ENCODE measurements at regions not wholly inside any gene's neighbourhood (a gene's known extent, or its start where the extent isn't known, plus 50 kb on each side); places are given as distances from the start of the nearest gene placed in this dataset.

DNA sequence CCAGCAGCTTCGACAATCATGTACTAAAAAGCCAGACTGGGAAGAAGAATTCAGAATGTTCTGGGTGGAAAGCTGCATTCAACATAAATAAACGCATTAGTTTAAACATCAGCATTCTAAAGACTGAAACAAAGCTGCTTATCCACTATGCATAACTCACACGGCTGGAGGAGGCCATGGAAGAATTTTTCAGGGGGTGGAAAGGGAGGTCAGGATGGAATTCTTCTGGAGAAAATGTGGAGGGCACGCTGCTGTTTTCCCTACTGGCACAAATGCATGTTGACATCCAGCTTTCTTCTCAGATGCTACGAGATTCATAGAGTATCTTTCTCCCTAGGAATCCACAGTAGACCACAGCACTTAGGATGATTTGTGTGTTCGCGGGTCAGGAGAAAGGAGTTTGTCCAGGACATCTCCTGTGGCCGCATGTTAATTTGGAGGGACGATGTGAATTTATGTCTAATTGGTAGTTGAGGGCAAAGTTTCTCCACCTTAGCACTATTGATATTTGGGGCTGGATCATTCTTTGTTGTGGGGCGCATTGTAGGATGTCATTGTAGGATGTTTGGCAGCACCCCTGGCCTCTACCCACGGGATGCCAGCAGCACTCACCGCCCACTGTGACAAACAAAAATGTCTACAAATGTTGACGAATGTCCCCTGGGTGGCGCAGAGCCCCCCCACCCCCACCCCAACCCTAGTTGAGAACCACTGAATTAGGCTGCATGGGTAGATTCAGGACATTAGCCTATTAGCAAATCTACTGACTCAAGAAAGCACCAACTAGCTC, 86.5 kb upstream of the KAZN start:
- no peak for DNase-seq

DNA sequence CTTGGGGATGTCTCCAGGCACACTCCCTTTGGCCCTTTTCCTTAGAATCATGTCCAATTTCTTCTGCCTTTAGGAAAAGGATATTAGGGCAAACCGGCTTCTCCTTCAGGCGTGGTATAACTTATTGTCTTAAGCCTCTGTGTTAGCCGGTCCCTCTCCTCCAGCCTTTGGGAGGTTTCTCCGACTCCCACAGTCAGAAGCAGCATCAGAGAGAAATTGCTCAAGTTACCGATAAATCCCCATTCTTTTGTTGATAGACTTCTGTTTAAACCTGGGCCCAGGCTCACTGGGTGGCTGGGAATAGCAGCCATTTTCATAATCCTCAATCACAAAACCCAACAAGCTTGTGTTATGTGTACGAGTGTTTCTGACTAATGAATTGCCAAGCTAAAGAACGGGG, 85.4 kb upstream of the KAZN start:
- no peak for DNase-seq

GRCh38 chr1:14514739-14515138, 83.7 kb upstream of the KAZN start:
- DNase-seq, result no peak

DNA sequence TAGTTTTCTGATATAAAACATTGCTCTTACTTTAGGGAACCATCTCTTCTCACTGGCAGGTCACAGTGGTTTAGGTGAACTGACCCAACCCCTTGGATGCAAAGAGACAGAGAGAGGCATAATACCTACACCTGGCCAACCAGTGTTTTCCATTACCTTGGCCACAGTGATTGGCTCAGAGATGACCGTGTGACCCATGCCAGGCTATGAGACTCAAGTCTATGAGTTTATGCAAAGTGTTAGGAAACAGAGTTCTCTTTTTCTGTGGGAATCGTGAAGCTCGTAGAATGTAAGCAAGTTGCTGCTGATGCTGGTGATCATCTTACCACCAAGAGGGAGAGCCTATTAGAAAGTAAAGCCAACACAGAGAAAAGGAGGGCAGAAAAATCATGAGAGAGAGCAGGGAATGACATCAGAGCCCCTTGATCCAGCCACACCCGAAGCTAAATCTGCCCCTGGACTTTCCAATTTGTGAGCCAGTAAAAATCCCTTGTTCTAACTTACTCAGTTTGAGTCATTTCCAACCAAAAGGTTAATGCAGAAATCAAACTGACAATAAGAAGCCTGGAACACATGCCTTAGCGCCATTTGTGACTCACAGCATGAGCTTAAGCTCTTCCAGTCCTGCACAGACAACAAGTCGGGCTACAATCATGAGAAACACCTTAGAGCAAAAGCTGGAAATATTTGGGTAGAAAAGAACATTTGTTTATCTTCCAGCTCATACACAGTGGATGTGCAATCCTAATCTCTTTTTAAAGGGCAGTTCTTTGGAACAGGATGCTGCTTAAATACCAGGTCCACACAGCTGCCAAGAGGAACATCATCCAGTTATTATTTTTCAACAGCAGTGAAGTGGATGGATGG, 81.3 kb upstream of the KAZN start:
- no peak for DNase-seq

GRCh38 chr1:14517841-14518180, 80.7 kb upstream of the KAZN start:
- no peak for DNase-seq

- no peak for DNase-seq
Measured at GRCh38 chr1:14519976-14520375, 78.5 kb upstream of the KAZN start.

DNA sequence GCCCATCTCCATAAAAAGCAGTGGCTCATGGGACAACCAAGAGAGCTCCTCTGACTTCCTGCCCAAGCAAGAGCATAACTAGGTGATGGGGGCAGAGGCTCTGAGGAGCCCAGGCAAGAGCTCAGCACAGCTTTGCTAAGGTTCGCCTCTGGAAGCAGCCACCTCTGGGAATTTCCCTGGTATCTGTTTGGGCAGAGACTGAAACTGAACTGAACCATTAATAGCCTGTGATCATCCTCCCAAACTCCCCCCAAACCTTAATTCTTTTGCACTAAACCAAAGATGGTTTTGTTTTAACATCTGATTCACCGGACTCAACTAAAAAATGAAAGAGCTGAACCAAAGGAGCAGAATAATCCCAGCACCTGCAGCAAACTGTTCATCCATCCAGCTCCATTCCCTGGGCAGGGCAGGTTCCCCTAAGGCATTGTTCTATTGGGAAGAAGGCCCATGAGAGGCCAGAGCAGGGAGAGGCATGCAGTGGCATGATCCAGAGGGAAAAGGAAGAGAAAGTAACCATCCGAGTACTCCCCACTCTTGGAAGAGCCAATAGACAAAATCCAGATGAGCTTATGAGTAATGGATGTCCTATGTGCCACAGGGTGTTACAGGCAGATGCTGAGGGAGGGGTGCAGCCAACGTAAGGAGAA, 77.8 kb upstream of the KAZN start:
- no peak for DNase-seq

GRCh38 chr1:14521622-14522021, 76.9 kb upstream of the KAZN start:
- DNase-seq, result no peak

DNA sequence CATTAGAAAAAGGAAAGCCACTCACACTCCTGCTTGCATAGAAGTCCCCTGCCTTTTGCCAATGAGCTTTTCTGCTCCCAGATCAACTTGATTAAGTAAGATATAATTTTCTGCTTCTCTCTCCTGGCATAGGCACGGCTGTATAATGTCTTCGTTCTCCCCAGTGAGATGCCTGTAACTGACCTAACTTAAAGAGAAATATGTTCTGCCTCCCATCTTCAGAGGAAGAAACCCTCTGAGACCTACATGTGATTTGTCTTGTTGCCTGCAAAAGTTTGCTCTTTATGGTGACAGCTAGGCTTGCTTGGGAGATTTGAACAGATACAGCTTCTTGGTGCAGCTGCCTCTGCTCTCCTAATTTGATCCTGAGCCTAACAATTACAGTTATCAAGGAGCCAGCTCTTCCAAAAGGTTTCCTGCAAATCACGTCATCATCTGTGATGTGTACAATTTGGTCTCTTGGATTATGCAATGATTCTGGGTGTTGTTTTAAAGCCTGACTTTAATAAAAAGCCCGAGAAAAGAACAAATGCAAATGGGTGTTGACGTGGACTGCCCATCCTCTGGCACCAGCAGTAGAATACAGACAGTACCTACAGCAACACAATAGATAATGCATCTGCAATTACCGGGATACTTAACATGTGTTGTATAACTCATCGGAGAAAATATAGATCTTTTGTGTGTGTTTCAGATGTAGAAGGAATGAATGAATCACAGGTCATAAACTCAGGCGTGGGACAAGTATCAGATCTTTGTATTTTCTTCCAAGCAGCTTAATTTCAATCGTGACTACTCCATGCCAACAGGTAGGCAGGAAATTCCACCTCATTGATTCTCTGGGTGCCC, 76.2 kb upstream of the KAZN start:
- DNase-seq, result no peak

DNA sequence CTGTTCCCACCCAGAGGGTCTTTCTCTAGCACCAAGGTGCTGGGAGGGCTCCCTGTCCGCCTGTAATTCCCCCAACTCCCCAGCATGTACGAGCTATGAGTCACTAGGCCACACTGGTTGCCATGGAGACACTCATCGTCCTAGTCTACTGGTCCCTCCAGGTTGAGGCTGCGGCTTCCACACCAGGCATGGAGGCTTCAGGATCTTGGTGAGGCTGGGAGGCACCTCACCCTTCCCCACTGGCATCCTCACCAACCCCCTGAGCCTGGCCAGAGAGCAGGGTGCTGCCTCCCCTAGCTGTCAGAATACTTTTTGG, 75.6 kb upstream of the KAZN start:
- DNase-seq, result no peak

- no peak for DNase-seq
Measured at GRCh38 chr1:14524826-14525636, 73.5 kb upstream of the KAZN start.

DNA sequence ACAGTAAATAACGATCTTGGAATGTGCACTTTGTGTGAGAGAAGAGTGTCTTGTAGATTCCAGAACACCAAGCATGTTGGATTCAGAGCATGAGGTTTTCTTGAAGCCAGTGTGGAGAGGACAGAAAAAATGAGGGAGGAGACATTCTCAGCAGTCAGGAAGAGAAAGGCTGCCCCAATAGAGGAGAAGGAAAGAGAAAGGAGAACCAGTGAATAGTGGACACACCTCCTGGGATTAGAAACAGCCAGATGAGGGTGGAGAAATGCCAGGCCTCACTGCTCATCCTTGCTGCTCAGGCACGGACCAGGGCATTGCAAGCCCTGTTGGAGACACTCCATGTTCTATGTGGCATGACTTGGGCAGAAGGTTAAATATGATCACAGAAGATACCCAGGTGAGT, 69.0 kb upstream of the KAZN start:
- DNase-seq, result no peak

DNA sequence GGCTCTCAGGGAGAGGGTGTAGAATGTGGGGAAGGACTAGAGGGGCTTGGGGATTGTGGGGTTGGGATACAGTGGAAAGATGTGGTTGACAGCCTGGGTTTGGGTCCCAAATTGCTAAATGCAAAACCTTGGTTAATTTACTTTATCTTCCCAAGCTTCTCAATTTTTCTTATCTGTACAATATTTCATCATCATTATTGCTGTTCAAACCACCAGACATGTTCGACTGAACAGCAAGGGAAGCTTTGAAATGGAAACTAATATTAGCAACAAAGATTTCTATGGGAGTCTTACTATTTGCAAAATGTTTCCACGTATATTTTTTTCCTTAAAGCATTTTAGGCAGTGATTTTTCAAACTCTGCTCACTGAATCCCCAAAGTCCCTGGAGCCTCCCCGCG, 67.0 kb upstream of the KAZN start:
- no peak for DNase-seq

- no peak for DNase-seq
Measured at GRCh38 chr1:14535619-14536355, 62.7 kb upstream of the KAZN start.

GRCh38 chr1:14538335-14538734, 60.1 kb upstream of the KAZN start:
- no peak for DNase-seq

DNA sequence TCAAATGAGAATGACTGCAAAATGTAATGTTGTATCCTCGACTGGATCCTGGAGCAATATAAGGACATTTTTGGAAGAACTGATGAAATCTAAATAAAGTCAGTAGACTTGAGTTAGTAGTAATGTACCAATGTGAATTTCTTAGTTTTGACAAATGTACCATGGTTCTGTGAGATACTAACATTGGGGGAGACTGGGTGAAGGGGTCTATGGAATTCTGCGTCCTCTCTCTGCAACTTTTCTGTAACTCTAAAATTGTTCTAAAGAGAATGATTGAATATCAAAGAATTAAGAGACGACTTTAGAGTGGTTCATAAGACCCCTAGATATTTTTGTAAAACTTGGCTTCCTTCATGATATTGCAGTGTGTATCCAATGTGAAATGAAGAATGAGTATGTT, 59.2 kb upstream of the KAZN start:
- DNase-seq, result no peak

GRCh38 chr1:14539953-14540563, 58.4 kb upstream of the KAZN start:
- DNase-seq, result no peak

GRCh38 chr1:14541348-14541747, 57.1 kb upstream of the KAZN start:
- DNase-seq, result no peak

- no peak for DNase-seq
Measured at GRCh38 chr1:14543191-14543840, 55.2 kb upstream of the KAZN start.

GRCh38 chr1:14544319-14544718, 54.2 kb upstream of the KAZN start:
- no peak for DNase-seq
